Esophagus muscularis mucosa (tissue), 4 donors: ENCODE measurements at regions not wholly inside any gene's neighbourhood (a gene's known extent, or its start where the extent isn't known, plus 50 kb on each side); places are given as distances from the start of the nearest gene placed in this dataset.

ENCODE experiments used
- DNase-seq: peaks from one replicate; pipeline ENCODE4 v3.0.0-alpha.2; 2017; ENCODE audit errors: extremely low spot score
- H3K27ac ChIP-seq, 4 donors: fragments of 200-600 bp; sonication (generic); replicated peaks in 1 of 4; 1 replicate in 3 of 4; 2 replicates in 1 of 4; pipeline ENCODE4 v1.5.1; 2016 to 2019; ENCODE audit warnings: mild to moderate bottlenecking in 1 of 4
- H3K27me3 ChIP-seq, 4 donors: fragments of 200-600 bp; sonication (generic); one replicate each; pipeline versions ENCODE4 v1.5.1 to v1.6.0; 2016 to 2019
- H3K36me3 ChIP-seq, 4 donors: fragments of 200-600 bp; sonication (generic); one replicate each; pipeline ENCODE4 v1.5.1; 2016 to 2019
- H3K4me1 ChIP-seq, 4 donors: fragments of 200-600 bp; sonication (generic); one replicate each; pipeline ENCODE4 v1.5.1; 2016 to 2019
- H3K4me3 ChIP-seq, 4 donors: fragments of 200-600 bp; sonication (generic); 1 replicate in 2 of 4; 2 replicates in 2 of 4; pipeline ENCODE4 v1.5.1; 2016 to 2019; ENCODE audit warnings: mild to moderate bottlenecking in 4 of 4, moderate library complexity in 1 of 4
- H3K9me3 ChIP-seq, 4 donors: fragments of 200-600 bp; sonication (generic); 1 replicate in 3 of 4; 2 replicates in 1 of 4; pipeline ENCODE4 v1.5.1; 2016 to 2019
- CTCF ChIP-seq, 3 experiments: fragments of 200-600 bp in 2 of 3; fragments of 450-650 bp in 1 of 3; sonication (generic) in 2 of 3; IDR thresholded peaks; one replicate each; pipeline ENCODE4 v1.5.1; 2017 to 2019; ENCODE audit warnings: antibody characterized with exemption in 3 of 3, mild to moderate bottlenecking in 2 of 3, moderate library complexity in 1 of 3
- EP300 ChIP-seq: sonication (generic); formaldehyde crosslinking; IDR thresholded peaks from one replicate; pipeline ENCODE4 v1.6.1; 2017; ENCODE audit warnings: antibody characterized with exemption
- POLR2A ChIP-seq: fragments of 450-650 bp; IDR thresholded peaks from one replicate; pipeline ENCODE4 v1.6.1; 2017; ENCODE audit warnings: antibody characterized with exemption, moderate library complexity, mild to moderate bottlenecking, low read depth
- POLR2AphosphoS5 ChIP-seq, 2 donors: sonication (generic); formaldehyde crosslinking; IDR thresholded peaks; one replicate each; pipeline ENCODE4 v1.6.1; 2017; ENCODE audit warnings: antibody characterized with exemption in 2 of 2
- WGBS: methylation state at CpG from one replicate; pipeline ENCODE4 v1.1.5; 2018; 5-methylcytosine and 5-hydroxymethylcytosine counted together
- intact Hi-C: fragments of 100-400 bp; cut with DNase I; formaldehyde crosslinking; loops from one replicate; pipeline ENCODE4 v1.15.1; 2023

GRCh38 chr9:85115473-85115872 is 445.9 kb downstream of the NTRK2 start:
- H3K36me3 ChIP-seq: no peaks in the 10 kb centered on the region
- no peak for TF ChIP-seq CTCF (IDR thresholded peaks at IDR 0.05)
- no peak for TF ChIP-seq POLR2AphosphoS5 (IDR thresholded peaks at IDR 0.05)
- TF ChIP-seq EP300: no peak
- TF ChIP-seq POLR2A: no peak
- intact Hi-C loops: no loop called here

GRCh38 chr9:85114799-85115198 is 445.3 kb downstream of the NTRK2 start:
- WGBS: 65% methylated on average over 3 of the region's 3 CpGs
- no peak overlapping the region for H3K27ac ChIP-seq
- H3K4me1 ChIP-seq: no peaks in the 10 kb centered on the region
- no peak overlapping the region for H3K4me3 ChIP-seq
- no peak for TF ChIP-seq POLR2AphosphoS5 (IDR thresholded peaks at IDR 0.05)
- TF ChIP-seq POLR2A: no peak
- TF ChIP-seq CTCF (IDR thresholded peaks at IDR 0.05): no peak
- TF ChIP-seq EP300: no peak
- H3K36me3 ChIP-seq: no peaks in the 10 kb centered on the region
- no peaks in the 10 kb centered on the region for H3K9me3 ChIP-seq
- H3K27me3 ChIP-seq: no peaks in the 10 kb centered on the region
- DNase-seq: no peak
- intact Hi-C loops: no loop called here

More at GRCh38 chr9:85115473-85115872, 445.9 kb downstream of the NTRK2 start:
- Histone ChIP-seq H3K4me3 (no peak overlapping the region), H3K4me1 (no peaks in the 10 kb centered on the region), H3K9me3 (no peaks in the 10 kb centered on the region), H3K27ac (no peak overlapping the region), H3K27me3 (no peaks in the 10 kb centered on the region)
- DNase-seq: no peak
- WGBS: 73% methylated on average over 2 of the region's 2 CpGs

GRCh38 chr9:85112933-85113418 is 443.4 kb downstream of the NTRK2 start:
- intact Hi-C loops: no loop called here
- no peak for DNase-seq
- H3K4me3 ChIP-seq: no peak overlapping the region
- no peak for TF ChIP-seq POLR2AphosphoS5 (IDR thresholded peaks at IDR 0.05)
- 82% methylated on average over 6 of the region's 6 CpGs for WGBS
- no peak overlapping the region for H3K27ac ChIP-seq
- no peaks in the 10 kb centered on the region for H3K36me3 ChIP-seq
- H3K27me3 ChIP-seq: peaks cover 0 to 3% (median 0%) of the 10 kb centered on the region in 4 donors
- no peaks in the 10 kb centered on the region for H3K9me3 ChIP-seq
- H3K4me1 ChIP-seq: no peaks in the 10 kb centered on the region

GRCh38 chr9:85112391-85112790 is 442.9 kb downstream of the NTRK2 start:
- DNase-seq: no peak
- Histone ChIP-seq H3K4me1 (no peaks in the 10 kb centered on the region), H3K36me3 (no peaks in the 10 kb centered on the region), H3K9me3 (no peaks in the 10 kb centered on the region), H3K27me3 (peaks cover 0 to 9% (median 0%) of the 10 kb centered on the region in 4 donors), H3K27ac (no peak overlapping the region), H3K4me3 (no peak overlapping the region)
- WGBS: 46% methylated on average over 2 of the region's 2 CpGs
- intact Hi-C loops: no loop called here
- TF ChIP-seq POLR2A: no peak
- TF ChIP-seq CTCF (IDR thresholded peaks at IDR 0.05): no peak
- no peak for TF ChIP-seq EP300
- TF ChIP-seq POLR2AphosphoS5 (IDR thresholded peaks at IDR 0.05): no peak

- H3K4me1 ChIP-seq: no peaks in the 10 kb centered on the region
- peaks cover 0 to 12% (median 0%) of the 10 kb centered on the region in 4 donors for H3K27me3 ChIP-seq
- no peak for DNase-seq
- intact Hi-C loops: no loop called here
- TF ChIP-seq POLR2A: no peak
- no peak for TF ChIP-seq EP300
- no peak for TF ChIP-seq CTCF (IDR thresholded peaks at IDR 0.05)
- no peak for TF ChIP-seq POLR2AphosphoS5 (IDR thresholded peaks at IDR 0.05)
- no peak overlapping the region for H3K4me3 ChIP-seq
- no peak overlapping the region for H3K27ac ChIP-seq
- H3K36me3 ChIP-seq: no peaks in the 10 kb centered on the region
- no peaks in the 10 kb centered on the region for H3K9me3 ChIP-seq
Observed at GRCh38 chr9:85108746-85109145, 439.2 kb downstream of the NTRK2 start.
